ENCODE measurements at regions not wholly inside any gene's neighbourhood (a gene's known extent, or its start where the extent isn't known, plus 50 kb on each side); places are given as distances from the start of the nearest gene placed in this dataset.

- intact Hi-C loops (cut with DNase I; ENCODE audit: low total_unique reads): no loop called here
- 60 to 73% methylated on average over 2 of the region's 2 CpGs for WGBS, 2 donors
Measured at GRCh38 chr2:63676135-63676534, 87.4 kb downstream of the MDH1 start.

GRCh38 chr2:63678085-63678484, 89.3 kb downstream of the MDH1 start:
- intact Hi-C loops (cut with DNase I; ENCODE audit: low total_unique reads): no loop called here
- TF ChIP-seq CTCF (IDR thresholded peaks at IDR 0.05) (no peak), POLR2A (IDR thresholded peaks at IDR 0.05) (no peak)
- WGBS, 2 donors: 89% methylated on average over 2 of the region's 2 CpGs
- Histone ChIP-seq H3K27me3 (no peaks in the 10 kb centered on the region), H3K4me3 (no peak overlapping the region), H3K4me1 (no peaks in the 10 kb centered on the region), H3K9me3 (no peaks in the 10 kb centered on the region), H3K36me3 (ENCODE audit: low read depth, missing control alignments) (no peaks in the 10 kb centered on the region), H3K27ac (no peak overlapping the region)
- no peak for DNase-seq

More at GRCh38 chr2:63676135-63676534, 87.4 kb downstream of the MDH1 start:
- no peak overlapping the region for H3K27ac ChIP-seq
- DNase-seq: no peak
- H3K4me1 ChIP-seq: no peaks in the 10 kb centered on the region
- H3K4me3 ChIP-seq: no peak overlapping the region
- TF ChIP-seq CTCF (IDR thresholded peaks at IDR 0.05): no peak
- no peak for TF ChIP-seq POLR2A (IDR thresholded peaks at IDR 0.05)
- no peaks in the 10 kb centered on the region for H3K9me3 ChIP-seq
- H3K36me3 ChIP-seq (ENCODE audit: low read depth, missing control alignments): no peaks in the 10 kb centered on the region
- H3K27me3 ChIP-seq: no peaks in the 10 kb centered on the region

DNA sequence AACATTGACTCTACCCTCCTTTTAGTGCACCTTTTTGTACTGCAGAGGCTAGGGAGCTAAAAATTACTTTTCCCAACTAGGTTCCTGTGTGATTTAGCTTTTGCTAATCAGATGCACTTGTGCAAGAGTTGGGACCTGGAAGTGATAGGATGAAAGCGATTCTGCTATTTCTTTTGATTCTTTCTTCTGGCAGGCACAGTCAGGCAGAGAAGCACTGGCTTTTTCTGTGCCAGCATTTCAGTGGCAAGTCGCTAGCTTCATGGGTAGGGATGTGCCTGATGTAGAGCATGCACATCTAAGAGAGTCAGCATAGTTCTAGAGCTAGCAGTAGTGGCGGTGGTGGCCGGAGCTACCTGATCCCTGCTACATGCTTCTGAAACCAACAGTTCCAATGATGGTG, 89.8 kb downstream of the MDH1 start:
- TF ChIP-seq POLR2A (IDR thresholded peaks at IDR 0.05) (no peak), CTCF (IDR thresholded peaks at IDR 0.05) (no peak)

DNA sequence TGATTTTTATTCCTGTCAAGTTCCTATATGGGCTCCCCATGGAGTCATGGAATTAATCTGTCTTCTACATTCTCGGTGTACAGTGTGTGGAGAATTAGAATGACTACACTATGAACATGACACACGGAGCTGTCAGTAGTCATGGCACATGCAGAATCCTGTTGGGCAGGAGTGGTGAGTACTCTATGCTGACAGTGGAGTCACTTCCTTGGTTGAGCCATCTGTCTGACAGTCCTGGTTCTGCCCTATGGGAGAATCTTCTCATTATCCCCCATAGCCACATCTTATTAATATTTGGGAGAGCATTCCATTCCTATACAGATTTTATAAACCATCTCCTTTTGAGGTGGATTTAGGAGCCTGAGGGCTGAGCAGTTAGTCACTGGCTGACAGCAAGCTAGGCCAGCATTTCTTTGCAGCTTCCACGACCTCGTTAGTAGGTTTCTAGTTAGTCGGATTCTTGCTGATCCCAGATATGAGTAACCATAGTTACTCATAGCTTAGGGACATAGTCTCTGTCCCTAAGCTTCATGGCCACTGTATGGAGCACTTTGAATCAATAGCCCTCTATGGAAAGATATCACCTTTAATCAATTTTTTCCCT, 90.6 kb downstream of the MDH1 start:
- H3K27ac ChIP-seq: no peak overlapping the region
- intact Hi-C loops (cut with DNase I; ENCODE audit: low total_unique reads): no loop called here
- TF ChIP-seq CTCF (IDR thresholded peaks at IDR 0.05) (no peak), POLR2A (IDR thresholded peaks at IDR 0.05) (no peak)
- H3K27me3 ChIP-seq: no peaks in the 10 kb centered on the region
- H3K4me1 ChIP-seq: no peaks in the 10 kb centered on the region
- H3K9me3 ChIP-seq: no peaks in the 10 kb centered on the region
- no peaks in the 10 kb centered on the region for H3K36me3 ChIP-seq (ENCODE audit: low read depth, missing control alignments)
- DNase-seq: no peak
- 82 to 91% methylated on average over 5 of the region's 5 CpGs for WGBS, 2 donors
- no peak overlapping the region for H3K4me3 ChIP-seq

More for the DNA sequence above, 89.8 kb downstream of the MDH1 start:
- WGBS, 2 donors: 92 to 97% methylated on average over 4 of the region's 4 CpGs
- Histone ChIP-seq H3K9me3 (no peaks in the 10 kb centered on the region), H3K27ac (no peak overlapping the region), H3K27me3 (no peaks in the 10 kb centered on the region), H3K36me3 (ENCODE audit: low read depth, missing control alignments) (no peaks in the 10 kb centered on the region), H3K4me1 (no peaks in the 10 kb centered on the region), H3K4me3 (no peak overlapping the region)
- intact Hi-C loops (cut with DNase I; ENCODE audit: low total_unique reads): no loop called here
- no peak for DNase-seq

- no peak for TF ChIP-seq POLR2A (IDR thresholded peaks at IDR 0.05)
- no peak for TF ChIP-seq CTCF (IDR thresholded peaks at IDR 0.05)
- WGBS, 2 donors: 83 to 100% methylated on average over 1 of the region's 1 CpG
- no peak overlapping the region for H3K4me3 ChIP-seq
- no peaks in the 10 kb centered on the region for H3K9me3 ChIP-seq
- no peaks in the 10 kb centered on the region for H3K36me3 ChIP-seq (ENCODE audit: low read depth, missing control alignments)
- no peak for DNase-seq
- H3K4me1 ChIP-seq: no peaks in the 10 kb centered on the region
- intact Hi-C loops (cut with DNase I; ENCODE audit: low total_unique reads): no loop called here
- H3K27me3 ChIP-seq: no peaks in the 10 kb centered on the region
- H3K27ac ChIP-seq: no peak overlapping the region
Measured at GRCh38 chr2:63680455-63680854, 91.7 kb downstream of the MDH1 start.
